GM19397 (cell line): ENCODE measurements at regions not wholly inside any gene's neighbourhood (a gene's known extent, or its start where the extent isn't known, plus 50 kb on each side); places are given as distances from the start of the nearest gene placed in this dataset.

Experiments used
- ATAC-seq: cut with Tn5 transposase; IDR thresholded peaks from one replicate; pipeline ENCODE4 v1.9.1; 2021; ENCODE audit warnings: mild to moderate bottlenecking, moderate library complexity; ENCODE audit not compliant: unreplicated experiment

- ATAC-seq = no peak
These were observed 238.5 kb upstream of the CSF3R start for GRCh38 chr1:36721261-36721660.

- ATAC-seq = no peak
These were observed 234.7 kb upstream of the CSF3R start for GRCh38 chr1:36717431-36717830.

- no peak for ATAC-seq
These were observed 233.1 kb upstream of the CSF3R start for GRCh38 chr1:36715797-36716196.

GRCh38 chr1:36714301-36714700 lies 231.6 kb upstream of the CSF3R start:
- ATAC-seq = no peak

- ATAC-seq = no peak
These were observed 228.8 kb upstream of the CSF3R start for GRCh38 chr1:36711480-36711879.

- no peak for ATAC-seq
These were observed 228.2 kb upstream of the CSF3R start for GRCh38 chr1:36710951-36711350.

DNA sequence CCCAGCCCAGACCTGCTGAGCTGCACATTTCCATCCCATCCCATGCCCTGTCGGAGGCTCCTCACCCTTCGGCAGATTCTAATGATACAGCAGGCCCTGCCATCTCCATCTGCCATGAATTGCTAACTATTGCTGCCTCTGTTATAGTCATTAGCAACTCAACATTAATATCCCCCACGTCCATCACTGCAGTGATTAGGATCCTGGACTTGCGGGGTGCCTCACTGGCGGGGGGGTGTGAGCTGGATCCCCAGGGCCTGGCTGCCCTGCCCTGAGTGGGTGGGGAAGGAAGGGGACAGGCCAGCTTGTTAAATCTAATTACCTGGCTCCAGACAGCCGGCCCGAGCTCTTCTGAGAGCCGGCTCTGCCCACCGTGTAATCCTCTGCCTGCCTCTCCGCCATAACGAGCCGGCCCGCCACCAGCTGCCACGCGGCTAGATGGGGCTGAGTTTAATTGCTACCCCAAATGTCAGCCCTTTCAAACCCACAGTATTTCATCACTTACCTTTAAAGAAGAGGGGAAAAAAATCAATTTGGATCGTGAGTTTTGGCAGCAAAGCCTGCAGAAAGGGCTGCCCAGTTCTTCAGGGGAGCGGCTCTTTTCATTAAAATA lies 227.3 kb upstream of the CSF3R start:
- ATAC-seq = no peak

- ATAC-seq = no peak
These were observed 225.9 kb upstream of the CSF3R start for GRCh38 chr1:36708587-36708986.

GRCh38 chr1:36707221-36707620 lies 224.5 kb upstream of the CSF3R start:
- no peak for ATAC-seq

DNA sequence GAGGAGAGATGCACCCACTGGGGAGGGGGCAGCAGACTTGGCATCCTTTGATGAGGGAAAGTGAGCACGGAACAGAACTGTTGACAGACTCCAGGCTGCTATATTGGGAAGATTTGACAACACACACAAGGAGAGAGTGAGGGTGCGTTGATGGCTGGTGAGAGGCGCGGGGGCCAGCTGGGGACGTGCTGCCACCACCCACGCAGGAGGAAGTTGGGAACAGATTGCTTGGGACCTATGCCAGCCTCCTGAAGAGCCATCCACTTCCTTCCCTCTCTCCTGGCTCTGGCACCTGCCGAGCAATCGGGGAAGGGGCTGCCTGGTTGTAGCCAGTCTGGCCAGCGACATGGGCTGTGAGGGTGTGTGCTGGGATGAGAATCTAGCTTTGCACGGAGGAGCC lies 223.7 kb upstream of the CSF3R start:
- no peak for ATAC-seq

GRCh38 chr1:36705629-36706028 lies 222.9 kb upstream of the CSF3R start:
- no peak for ATAC-seq

- ATAC-seq = no peak
These were observed 221.0 kb upstream of the CSF3R start for GRCh38 chr1:36703526-36704208.

- no peak for ATAC-seq
These were observed 220.2 kb upstream of the CSF3R start for GRCh38 chr1:36702963-36703362.

DNA sequence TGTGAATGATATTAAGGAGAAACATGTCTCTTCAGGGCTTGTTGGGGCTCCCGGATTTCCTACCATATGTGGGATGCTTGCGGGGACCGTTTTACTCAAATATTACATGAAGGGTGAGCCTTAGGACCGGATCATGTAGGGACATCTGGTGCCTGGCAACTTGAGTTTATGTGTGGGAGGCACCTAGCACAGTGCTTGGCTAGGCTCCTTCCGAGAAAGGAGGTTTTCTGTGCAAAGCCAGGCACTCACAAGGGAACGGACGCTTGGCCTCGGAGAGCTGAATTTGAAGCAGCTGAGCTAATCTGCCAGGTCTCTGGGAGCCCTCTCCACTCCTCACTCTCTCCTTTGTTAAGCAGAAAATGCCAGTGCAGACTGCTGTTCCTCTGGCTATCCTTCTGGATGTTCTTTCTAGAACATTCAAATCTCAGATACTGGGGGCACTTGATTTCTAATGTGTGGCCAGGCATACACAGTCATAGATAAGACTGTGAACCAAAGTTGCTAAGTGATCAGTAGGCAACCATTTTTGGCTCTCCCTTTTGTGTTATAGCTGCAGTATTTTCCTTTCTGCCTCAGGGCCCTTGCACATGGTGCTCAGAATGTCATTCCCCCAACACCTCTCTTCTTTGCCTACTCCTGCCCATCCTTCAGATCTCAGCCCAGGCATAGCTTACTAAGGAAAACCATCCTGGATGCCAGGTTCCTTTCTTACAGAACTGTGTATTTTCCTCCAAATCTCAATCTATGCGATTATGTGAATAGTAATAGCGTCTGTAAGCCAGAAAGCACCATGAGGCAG lies 216.6 kb upstream of the CSF3R start:
- no peak for ATAC-seq

GRCh38 chr1:36697836-36698605 lies 215.3 kb upstream of the CSF3R start:
- ATAC-seq = no peak

- no peak for ATAC-seq
These were observed 213.7 kb upstream of the CSF3R start for GRCh38 chr1:36696261-36696940.

DNA sequence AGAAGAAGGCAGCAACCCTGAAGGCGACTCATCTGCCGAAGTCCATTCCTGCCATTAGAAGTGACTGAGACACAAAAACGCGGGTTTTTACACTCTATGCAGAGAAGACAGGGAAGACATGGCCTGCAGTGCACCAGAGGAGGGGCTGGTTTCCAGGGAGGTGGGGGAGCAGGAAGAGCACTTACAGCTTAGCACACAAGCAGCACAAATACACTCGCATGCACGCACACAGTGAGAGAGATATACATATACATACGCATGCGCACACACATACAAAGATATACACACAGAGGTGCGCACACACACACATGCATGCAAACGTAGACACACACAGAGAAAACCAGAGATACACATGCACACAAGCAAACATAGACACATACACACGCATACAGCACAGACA lies 210.9 kb upstream of the CSF3R start:
- no peak for ATAC-seq

DNA sequence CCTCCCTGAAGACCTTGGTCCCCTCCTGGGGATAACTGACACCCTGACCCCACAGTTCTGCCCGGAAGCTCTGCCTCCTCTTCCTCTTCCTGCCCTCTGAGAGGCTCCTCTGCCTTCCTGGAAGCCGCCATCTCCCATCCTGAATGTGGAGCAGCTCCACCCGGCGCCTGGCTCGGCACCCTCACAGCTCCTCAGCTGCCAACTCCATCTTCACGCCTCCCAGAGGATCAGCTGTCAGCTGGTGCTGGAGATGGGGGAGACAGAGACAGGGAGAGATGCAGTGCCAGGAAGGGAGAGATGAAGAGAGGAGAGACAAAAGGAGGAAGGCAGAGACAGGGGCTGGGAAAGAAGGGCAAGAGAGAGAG lies 210.4 kb upstream of the CSF3R start:
- no peak for ATAC-seq

- no peak for ATAC-seq
These were observed 209.9 kb upstream of the CSF3R start for GRCh38 chr1:36692465-36693160.

GRCh38 chr1:36691374-36691773 lies 208.7 kb upstream of the CSF3R start:
- ATAC-seq = no peak
